Neural progenitor cell (in vitro differentiated cells): ENCODE measurements at regions not wholly inside any gene's neighbourhood (a gene's known extent, or its start where the extent isn't known, plus 50 kb on each side); places are given as distances from the start of the nearest gene placed in this dataset.

ENCODE experiments used
- CTCF ChIP-seq: fragments of 200-600 bp; sonication (generic); IDR thresholded peaks from 2 replicates; pipeline ENCODE4 v1.5.1; 2017; ENCODE audit warnings: antibody characterized with exemption, mild to moderate bottlenecking
- EZH2phosphoT487 ChIP-seq: fragments of 200-600 bp; sonication (generic); IDR thresholded peaks from 2 replicates; pipeline ENCODE4 v1.6.1; 2017; ENCODE audit warnings: antibody characterized with exemption

- TF ChIP-seq CTCF (no peak), EZH2phosphoT487 (no peak)
Measured at GRCh38 chr5:6950250-6950649, 237.0 kb downstream of the TENT4A start.
